Epithelial cell of proximal tubule (primary cell): ENCODE measurements at regions not wholly inside any gene's neighbourhood (a gene's known extent, or its start where the extent isn't known, plus 50 kb on each side); places are given as distances from the start of the nearest gene placed in this dataset.
A peak's percentile ranks its signal among the peaks of the same experiment; 100 is the strongest.

ENCODE experiments used
- DNase-seq: peaks from one replicate; pipeline ENCODE4 v3.0.0-alpha.2; 2011; ENCODE audit warnings: low read depth
- H3K4me3 ChIP-seq: 2 replicates; pipeline ENCODE4 v1.5.1; 2011; ENCODE audit warnings: low read depth, mild to moderate bottlenecking, low read length
- CTCF ChIP-seq: conservative IDR thresholded peaks from 2 replicates; pipeline ENCODE4 v1.5.1; 2012; ENCODE audit warnings: low read depth, mild to moderate bottlenecking, low read length

DNA sequence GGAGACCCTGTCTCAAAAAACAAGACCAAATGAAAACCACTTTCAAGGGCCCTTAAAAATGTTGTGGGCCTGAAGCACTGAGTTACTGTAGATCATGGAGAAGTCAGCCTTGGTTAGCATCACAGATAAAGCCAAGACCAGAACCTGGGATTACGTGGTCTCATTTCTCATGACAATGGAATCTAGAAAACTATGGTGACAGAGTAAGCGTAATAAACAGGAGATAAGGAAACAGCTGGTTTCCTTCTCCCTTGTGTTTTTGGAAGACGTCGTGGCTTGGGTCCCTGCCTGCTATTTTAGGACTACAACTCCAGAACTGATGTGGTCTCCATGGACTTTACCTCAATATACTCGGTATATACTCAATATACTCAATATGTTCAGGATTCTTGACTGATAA, 180.7 kb upstream of the ZFHX3 start:
- TF ChIP-seq CTCF: no peak
- DNase-seq: no peak
- H3K4me3 ChIP-seq: no peak overlapping the region

DNA sequence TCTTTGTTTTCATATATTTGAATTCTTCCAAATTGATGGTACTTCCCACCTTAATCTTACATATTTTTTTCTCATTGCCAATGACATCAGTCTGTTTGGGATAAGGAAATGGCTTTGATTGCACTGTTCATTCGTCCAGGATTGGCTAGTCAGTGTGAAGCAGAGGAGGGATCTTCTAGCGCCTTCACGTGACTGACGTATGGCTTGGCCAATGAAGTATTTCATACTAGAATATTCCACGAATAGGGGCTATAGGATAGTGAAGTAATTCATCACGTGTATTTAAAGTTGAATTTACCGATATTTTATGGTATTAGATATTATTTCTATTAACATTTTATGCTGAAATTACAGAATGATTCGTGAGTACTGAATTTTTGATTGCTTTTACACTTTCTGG, 178.7 kb upstream of the ZFHX3 start:
- H3K4me3 ChIP-seq: no peak overlapping the region
- no peak for DNase-seq
- no peak for TF ChIP-seq CTCF

DNA sequence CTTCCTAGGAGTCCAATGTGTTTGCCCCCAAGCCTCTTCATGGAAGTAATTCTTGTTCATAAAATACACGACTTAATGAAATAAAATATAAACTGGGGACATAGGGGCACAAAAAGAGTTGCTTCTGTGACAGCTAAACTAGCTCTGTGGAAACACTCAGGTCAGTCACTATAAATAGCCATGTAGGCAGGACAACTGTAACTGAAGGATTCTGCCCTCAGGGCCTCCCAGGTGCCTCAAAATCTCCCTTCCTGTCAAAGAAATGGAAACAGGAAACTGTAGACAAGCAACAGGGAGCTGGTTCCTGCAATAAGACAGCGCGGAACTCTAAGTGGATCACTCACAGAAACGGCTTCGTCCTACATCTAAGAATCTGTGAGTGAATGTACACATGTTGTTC, 178.1 kb upstream of the ZFHX3 start:
- no peak for TF ChIP-seq CTCF
- H3K4me3 ChIP-seq: no peak overlapping the region
- DNase-seq: no peak

DNA sequence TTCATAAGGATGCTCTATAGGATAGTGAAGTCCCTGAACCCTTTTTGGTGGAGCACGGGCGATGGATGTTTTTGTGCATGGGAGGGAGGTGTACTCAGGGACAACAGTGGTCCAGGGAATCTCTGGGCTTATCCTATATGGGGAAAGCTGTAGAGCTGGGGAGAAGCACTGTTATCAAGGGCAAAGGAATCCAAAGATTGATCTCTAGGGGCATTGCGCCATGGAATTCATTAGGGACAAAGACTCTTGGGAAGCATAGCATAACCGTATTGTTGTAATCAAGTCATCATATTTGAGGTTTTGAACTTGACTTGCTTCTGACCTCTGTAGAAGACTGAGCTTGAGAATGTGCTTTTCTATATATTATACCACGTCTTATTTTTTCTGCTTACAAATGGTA, 172.9 kb upstream of the ZFHX3 start:
- no peak overlapping the region for H3K4me3 ChIP-seq
- DNase-seq: no peak
- no peak for TF ChIP-seq CTCF

- TF ChIP-seq CTCF: peak; percentile 49
- no peak overlapping the region for H3K4me3 ChIP-seq
- no peak for DNase-seq
Measured at GRCh38 chr16:73219176-73219575, 171.2 kb upstream of the ZFHX3 start.

GRCh38 chr16:73217654-73218053, 169.7 kb upstream of the ZFHX3 start:
- H3K4me3 ChIP-seq: no peak overlapping the region
- DNase-seq: no peak
- TF ChIP-seq CTCF: peak; percentile 39

DNA sequence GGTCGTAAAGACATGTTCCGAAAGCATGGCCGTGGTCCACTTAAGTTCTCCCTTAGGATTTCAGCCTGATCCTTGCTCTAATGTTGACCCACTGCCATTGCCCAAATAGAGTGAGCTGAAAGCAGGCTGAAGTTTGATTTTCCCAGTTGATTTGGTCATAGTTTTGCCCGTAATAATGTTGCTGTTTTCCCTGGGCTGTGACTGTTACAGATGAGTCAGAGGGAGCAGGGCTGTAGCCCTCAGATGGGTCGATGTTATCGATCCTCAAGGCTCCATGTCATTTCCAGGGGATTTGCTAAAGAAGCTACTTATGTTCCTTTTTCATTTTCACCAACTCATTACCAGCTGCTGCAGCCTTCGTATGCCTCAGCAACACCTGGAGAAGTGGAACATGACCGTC, 169.0 kb upstream of the ZFHX3 start:
- H3K4me3 ChIP-seq: no peak overlapping the region
- no peak for TF ChIP-seq CTCF
- DNase-seq: no peak
